Endothelial cell of umbilical vein (primary cell): ENCODE measurements at regions not wholly inside any gene's neighbourhood (a gene's known extent, or its start where the extent isn't known, plus 50 kb on each side); places are given as distances from the start of the nearest gene placed in this dataset.

Experiments
- BruUV-seq: library from RNA; stranded (reverse); fragments of 400-500 nt; replicated peaks from 2 replicates; lab custom pipeline; 2021; lab: Mats Ljungman, UMichigan
- CTCF ChIA-PET: fragments of 300-600, 350-600 bp; sonication (Branson Sonifier 250); formaldehyde crosslinking; loops from one replicate; lab custom pipeline; 2021; ENCODE audit warnings: antibody characterized with exemption, inconsistent platforms; lab: Charles Lee
- POLR2A ChIA-PET: fragments of 300-600, 350-600 bp; sonication (Branson Sonifier 250); formaldehyde crosslinking; loops from one replicate; lab custom pipeline; 2021; ENCODE audit warnings: antibody characterized with exemption, inconsistent platforms; lab: Charles Lee
- DNase-seq: peaks from one replicate; pipeline ENCODE4 v3.0.0-alpha.2; 2011; ENCODE audit warnings: low read depth, low spot score
- FAIRE-seq: peaks from 2 replicates; lab custom pipeline; 2011; peaks lifted over from hg19 to GRCh38; lab: Jason Lieb, UNC
- H2AFZ ChIP-seq: 2 replicates; pipeline ENCODE4 v1.6.0; 2012; ENCODE audit warnings: low read depth, low read length, control low read depth, inconsistent platforms
- H3K27ac ChIP-seq: 2 replicates; pipeline ENCODE4 v1.5.1; 2011; ENCODE audit warnings: low read depth, mild to moderate bottlenecking, control low read depth, low read length, moderate library complexity; ENCODE audit not compliant: insufficient read depth
- H3K27me3 ChIP-seq, 2 experiments: 2 replicates each; pipeline versions ENCODE4 v1.6.0 to v1.6.1; 2011; ENCODE audit warnings: low read length in 2 of 2, mixed read lengths in 1 of 2; ENCODE audit not compliant: control insufficient read depth in 2 of 2, insufficient read depth in 2 of 2
- H3K36me3 ChIP-seq, 2 experiments: 2 replicates in 1 of 2; 3 replicates in 1 of 2; pipeline ENCODE4 v1.5.1; 2011; ENCODE audit warnings: low read length in 2 of 2, mild to moderate bottlenecking in 1 of 2, moderate library complexity in 1 of 2; ENCODE audit not compliant: control insufficient read depth in 2 of 2, insufficient read depth in 2 of 2; ENCODE audit errors: extremely low read depth in 1 of 2
- H3K4me1 ChIP-seq: 3 replicates; pipeline ENCODE4 v1.5.1; 2011; ENCODE audit warnings: mild to moderate bottlenecking, low read length; ENCODE audit not compliant: control insufficient read depth, insufficient read depth; ENCODE audit errors: extremely low read depth
- H3K4me2 ChIP-seq: 2 replicates; pipeline ENCODE4 v1.6.1; 2011; ENCODE audit warnings: low read length, control low read depth, mixed read lengths; ENCODE audit not compliant: insufficient read depth
- H3K4me3 ChIP-seq, 3 experiments: fragments of 200-600 bp in 1 of 3; sonication (generic), shearing (Covaris generic) in 1 of 3; replicated peaks in 1 of 3; 2 replicates each; pipeline ENCODE4 v1.5.1; 2011 to 2016; ENCODE audit warnings: control low read depth in 3 of 3, low read length in 3 of 3, mild to moderate bottlenecking in 2 of 3, inconsistent platforms in 1 of 3, low read depth in 1 of 3, moderate library complexity in 1 of 3; ENCODE audit not compliant: insufficient read depth in 1 of 3
- H3K79me2 ChIP-seq: 2 replicates; pipeline ENCODE4 v1.6.0; 2012; ENCODE audit warnings: low read length, inconsistent platforms; ENCODE audit not compliant: control insufficient read depth, insufficient read depth
- H3K9ac ChIP-seq: replicated peaks from 2 replicates; pipeline ENCODE3; 2011; ENCODE audit warnings: low read length, control low read depth; ENCODE audit not compliant: insufficient read depth; ENCODE audit errors: extremely low read depth
- H3K9me1 ChIP-seq: replicated peaks from 3 replicates; pipeline ENCODE4 v1.6.0; 2011; ENCODE audit warnings: mild to moderate bottlenecking, low read length; ENCODE audit not compliant: control insufficient read depth, insufficient read depth; ENCODE audit errors: extremely low read depth
- H3K9me3 ChIP-seq: replicated peaks from 2 replicates; pipeline ENCODE4 v1.5.1; 2012; ENCODE audit warnings: low read length, inconsistent platforms; ENCODE audit not compliant: control insufficient read depth, insufficient read depth
- H4K20me1 ChIP-seq: replicated peaks from 2 replicates; pipeline ENCODE3; 2011; ENCODE audit warnings: mild to moderate bottlenecking, low read length; ENCODE audit not compliant: control insufficient read depth, insufficient read depth; ENCODE audit errors: extremely low read depth
- EZH2 ChIP-seq: IDR thresholded peaks from 2 replicates; pipeline ENCODE4 v1.6.1; 2012; ENCODE audit warnings: borderline replicate concordance, low read depth, mild to moderate bottlenecking, moderate library complexity, low read length, inconsistent platforms; ENCODE audit not compliant: severe bottlenecking
- FOS ChIP-seq: IDR thresholded peaks from 2 replicates; pipeline ENCODE4 v1.6.1; 2011; ENCODE audit warnings: mild to moderate bottlenecking, low read length, moderate library complexity, borderline replicate concordance; ENCODE audit not compliant: insufficient read depth
- GATA2 ChIP-seq: IDR thresholded peaks from 2 replicates; pipeline ENCODE4 v1.7.0; 2011; ENCODE audit warnings: low read depth, mild to moderate bottlenecking, moderate library complexity, mixed read lengths, low read length; ENCODE audit not compliant: insufficient read length, insufficient read depth
- JUN ChIP-seq: IDR thresholded peaks from 2 replicates; pipeline ENCODE4 v1.6.1; 2011; ENCODE audit warnings: borderline replicate concordance, low read depth; ENCODE audit not compliant: insufficient read length, insufficient read depth
- MYC ChIP-seq: IDR thresholded peaks from one replicate; pipeline ENCODE4 v1.6.1; 2011; ENCODE audit warnings: mild to moderate bottlenecking, low read depth, low read length
- POLR2A ChIP-seq: IDR thresholded peaks from 2 replicates; pipeline ENCODE4 v1.6.1; 2012; ENCODE audit warnings: low read depth, mild to moderate bottlenecking, control low read depth, low read length
- POLR2AphosphoS5 ChIP-seq: IDR thresholded peaks from 2 replicates; pipeline ENCODE4 v1.6.1; 2012; ENCODE audit warnings: low read depth, mild to moderate bottlenecking, control low read depth, low read length, moderate library complexity; ENCODE audit not compliant: insufficient read depth
- dilution Hi-C: fragments of 300-500 bp; cut with MboI; formaldehyde crosslinking; loops from one replicate; pipeline ENCODE4 v1.15.0; 2019; ENCODE audit warnings: low sequenced_read_pairs; ENCODE audit not compliant: extremely low pct_ligation_motif_present
- intact Hi-C: fragments of 100-400 bp; cut with micrococcal nuclease; formaldehyde crosslinking; loops from one replicate; pipeline ENCODE4 v1.10.0; 2022
- TF ChIP-seq, protein P1 (sequence below), 2 donors: IDR thresholded peaks; 1 replicate in 1 of 2; 2 replicates in 1 of 2; pipeline ENCODE4 v1.5.1; 2011; ENCODE audit warnings: low read length in 2 of 2, mild to moderate bottlenecking in 2 of 2, moderate library complexity in 2 of 2, control low read depth in 1 of 2, inconsistent platforms in 1 of 2, low read depth in 1 of 2; ENCODE audit not compliant: insufficient read depth in 1 of 2; ENCODE audit errors: extremely low read depth in 1 of 2
- TF ChIP-seq, protein P2 (sequence below): IDR thresholded peaks from 2 replicates; pipeline ENCODE4 v1.6.1; 2011; ENCODE audit not compliant: insufficient read depth, insufficient read length

DNA sequence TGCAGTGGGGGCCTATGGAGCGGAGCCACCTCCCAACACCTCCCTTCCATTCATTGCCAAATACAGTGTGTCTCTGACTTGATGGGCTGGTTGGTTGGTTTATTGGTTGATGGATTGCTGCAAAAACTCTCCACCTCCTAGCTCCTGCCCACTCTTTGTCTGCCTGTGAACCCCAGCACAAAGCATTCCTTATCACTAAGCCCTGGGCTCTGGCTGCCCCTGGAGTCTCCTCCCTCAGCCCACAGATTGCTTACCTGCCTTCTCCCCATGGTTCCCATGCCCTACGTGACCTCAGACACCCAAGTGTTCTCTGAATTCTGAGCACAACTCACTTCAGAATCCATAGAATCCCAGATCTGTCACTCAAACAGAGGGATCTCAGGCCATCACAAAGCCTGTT is 139.1 kb upstream of the TPM1 start:
- intact Hi-C loops (no loop called here), dilution Hi-C loops (no loop called here)
- Histone ChIP-seq H3K4me1 (peaks cover 5% of the 10 kb centered on the region), H3K27me3 (no peaks in the 10 kb centered on the region), H2AFZ (no peak overlapping the region), H3K36me3 (no peaks in the 10 kb centered on the region), H3K79me2 (no peaks in the 10 kb centered on the region), H3K27ac (no peak overlapping the region), H3K4me3 (no peak overlapping the region), H3K9me3 (no peaks in the 10 kb centered on the region), H4K20me1 (no peaks in the 10 kb centered on the region), H3K9me1 (no peaks in the 10 kb centered on the region), H3K9ac (no peak overlapping the region), H3K4me2 (no peak overlapping the region)
- TF ChIP-seq POLR2A (no peak), MYC (no peak), FOS (no peak), GATA2 (no peak), POLR2AphosphoS5 (no peak), JUN (no peak), EZH2 (no peak)
- TF ChIP-seq, protein P1, sequence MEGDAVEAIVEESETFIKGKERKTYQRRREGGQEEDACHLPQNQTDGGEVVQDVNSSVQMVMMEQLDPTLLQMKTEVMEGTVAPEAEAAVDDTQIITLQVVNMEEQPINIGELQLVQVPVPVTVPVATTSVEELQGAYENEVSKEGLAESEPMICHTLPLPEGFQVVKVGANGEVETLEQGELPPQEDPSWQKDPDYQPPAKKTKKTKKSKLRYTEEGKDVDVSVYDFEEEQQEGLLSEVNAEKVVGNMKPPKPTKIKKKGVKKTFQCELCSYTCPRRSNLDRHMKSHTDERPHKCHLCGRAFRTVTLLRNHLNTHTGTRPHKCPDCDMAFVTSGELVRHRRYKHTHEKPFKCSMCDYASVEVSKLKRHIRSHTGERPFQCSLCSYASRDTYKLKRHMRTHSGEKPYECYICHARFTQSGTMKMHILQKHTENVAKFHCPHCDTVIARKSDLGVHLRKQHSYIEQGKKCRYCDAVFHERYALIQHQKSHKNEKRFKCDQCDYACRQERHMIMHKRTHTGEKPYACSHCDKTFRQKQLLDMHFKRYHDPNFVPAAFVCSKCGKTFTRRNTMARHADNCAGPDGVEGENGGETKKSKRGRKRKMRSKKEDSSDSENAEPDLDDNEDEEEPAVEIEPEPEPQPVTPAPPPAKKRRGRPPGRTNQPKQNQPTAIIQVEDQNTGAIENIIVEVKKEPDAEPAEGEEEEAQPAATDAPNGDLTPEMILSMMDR (IDR thresholded peaks at IDR 0.05; ENCODE audit: extremely low read depth in 1 of 2, insufficient read depth in 1 of 2, low read depth in 1 of 2, low read length in 2 of 2): no peak
- TF ChIP-seq, protein P2, sequence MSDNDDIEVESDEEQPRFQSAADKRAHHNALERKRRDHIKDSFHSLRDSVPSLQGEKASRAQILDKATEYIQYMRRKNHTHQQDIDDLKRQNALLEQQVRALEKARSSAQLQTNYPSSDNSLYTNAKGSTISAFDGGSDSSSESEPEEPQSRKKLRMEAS: no peak
- ChIA-PET POLR2A (no interaction called here), CTCF (no interaction called here)
- FAIRE-seq (no peak), DNase-seq (no peak)
- BruUV-seq: no TSS peak
